ENCODE measurements at regions not wholly inside any gene's neighbourhood (a gene's known extent, or its start where the extent isn't known, plus 50 kb on each side); places are given as distances from the start of the nearest gene placed in this dataset.
A peak's percentile ranks its signal among the peaks of the same experiment; 100 is the strongest.

DNA sequence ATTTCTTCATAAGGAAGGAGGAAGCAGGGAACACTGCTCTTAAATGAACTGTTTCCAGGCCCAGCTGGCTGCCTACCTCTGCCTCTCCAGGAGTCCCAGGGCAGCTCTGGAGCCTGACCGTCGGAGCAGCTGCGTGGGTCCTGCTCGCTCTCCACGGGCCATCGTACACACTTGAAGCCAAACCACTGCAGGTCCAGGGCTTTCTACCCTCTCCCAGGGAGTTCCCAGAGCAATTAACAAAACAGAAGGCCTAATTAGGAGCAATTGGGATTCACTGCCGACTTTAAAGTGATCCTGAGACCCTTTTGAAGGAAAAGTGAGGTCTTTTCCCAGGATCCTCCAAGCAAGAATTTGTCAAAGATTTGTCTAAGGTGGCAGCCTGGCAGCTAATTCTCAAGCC, 76.9 kb downstream of the OTX2 start:
- TF ChIP-seq, protein P1, sequence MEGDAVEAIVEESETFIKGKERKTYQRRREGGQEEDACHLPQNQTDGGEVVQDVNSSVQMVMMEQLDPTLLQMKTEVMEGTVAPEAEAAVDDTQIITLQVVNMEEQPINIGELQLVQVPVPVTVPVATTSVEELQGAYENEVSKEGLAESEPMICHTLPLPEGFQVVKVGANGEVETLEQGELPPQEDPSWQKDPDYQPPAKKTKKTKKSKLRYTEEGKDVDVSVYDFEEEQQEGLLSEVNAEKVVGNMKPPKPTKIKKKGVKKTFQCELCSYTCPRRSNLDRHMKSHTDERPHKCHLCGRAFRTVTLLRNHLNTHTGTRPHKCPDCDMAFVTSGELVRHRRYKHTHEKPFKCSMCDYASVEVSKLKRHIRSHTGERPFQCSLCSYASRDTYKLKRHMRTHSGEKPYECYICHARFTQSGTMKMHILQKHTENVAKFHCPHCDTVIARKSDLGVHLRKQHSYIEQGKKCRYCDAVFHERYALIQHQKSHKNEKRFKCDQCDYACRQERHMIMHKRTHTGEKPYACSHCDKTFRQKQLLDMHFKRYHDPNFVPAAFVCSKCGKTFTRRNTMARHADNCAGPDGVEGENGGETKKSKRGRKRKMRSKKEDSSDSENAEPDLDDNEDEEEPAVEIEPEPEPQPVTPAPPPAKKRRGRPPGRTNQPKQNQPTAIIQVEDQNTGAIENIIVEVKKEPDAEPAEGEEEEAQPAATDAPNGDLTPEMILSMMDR (conservative IDR thresholded peaks at IDR 0.05), result no peak

More for the DNA sequence above, 76.9 kb downstream of the OTX2 start:
- Histone ChIP-seq H4K8ac (replicated peaks; ENCODE audit: insufficient read length, low read depth, low read length) (no peak overlapping the region), H2BK5ac (ENCODE audit: insufficient read length, low read length) (no peak overlapping the region), H3K18ac (ENCODE audit: insufficient read length, low read depth, low read length) (no peak overlapping the region), H3K56ac (ENCODE audit: insufficient read length, low read depth, low read length) (no peak overlapping the region), H3K23ac (ENCODE audit: insufficient read length, low read depth, low read length) (no peak overlapping the region), H2AFZ (ENCODE audit: low read length) (no peak overlapping the region), H3K4ac (ENCODE audit: low read depth, low read length) (no peak overlapping the region), H3T11ph (ENCODE audit: low read length) (no peak overlapping the region), H3K23me2 (ENCODE audit: insufficient read length, low read depth, low read length, poor library complexity, severe bottlenecking) (no peaks in the 10 kb centered on the region), H4K5ac (ENCODE audit: insufficient read length, low read depth, low read length) (no peak overlapping the region), H3K27ac (ENCODE audit: insufficient read length, low read depth, low read length) (no peak overlapping the region), H4K20me1 (ENCODE audit: control insufficient read depth, insufficient read depth, insufficient read length) (no peaks in the 10 kb centered on the region), H3K4me2 (ENCODE audit: insufficient read depth, insufficient read length, low read length) (peak overlapping the region; percentile 4), H3K79me1 (ENCODE audit: insufficient read depth, low read depth, low read length, poor library complexity, severe bottlenecking) (no peaks in the 10 kb centered on the region), H4K91ac (ENCODE audit: insufficient read length, low read depth, low read length) (no peak overlapping the region), H2BK12ac (ENCODE audit: insufficient read length, low read depth, low read length) (no peak overlapping the region), H3K9ac (ENCODE audit: extremely low read depth, insufficient read length, low read length) (no peak overlapping the region), H3K9me3 (ENCODE audit: control insufficient read depth, low read depth, low read length) (no peaks in the 10 kb centered on the region), H3K4me1 (ENCODE audit: insufficient read depth, low read length) (peaks cover 2% of the 10 kb centered on the region; the same call in 1 of the 2 replicates), H3K79me2 (ENCODE audit: insufficient read depth, low read length) (no peaks in the 10 kb centered on the region), H2BK120ac (ENCODE audit: low read depth, low read length, poor library complexity, severe bottlenecking) (no peak overlapping the region), H3K14ac (ENCODE audit: insufficient read depth, low read length) (no peak overlapping the region), H3K27me3 (ENCODE audit: insufficient read depth, low read length) (peaks cover 5% of the 10 kb centered on the region; the same call in 1 of the 2 replicates), H2BK15ac (ENCODE audit: low read depth, low read length) (no peak overlapping the region), H2AK5ac (ENCODE audit: insufficient read length, low read length) (no peak overlapping the region), H2BK20ac (ENCODE audit: low read depth, low read length, poor library complexity, severe bottlenecking) (no peak overlapping the region)
- H3K4me3 Mint-ChIP-seq, result peak overlapping the region; percentile 20 to 69
- H3K27ac Mint-ChIP-seq, result peak overlapping the region; percentile 72 to 91 (median 72); a peak in 5 of 7 replicates
- H3K9me3 Mint-ChIP-seq, result no peaks in the 10 kb centered on the region
- H3K36me3 Mint-ChIP-seq (ENCODE audit: insufficient read depth in 1 of 3, low read depth in 3 of 3), result no peaks in the 10 kb centered on the region
- no CpG with 5 or more reads among the region's 7 CpGs for WGBS (ENCODE audit: extremely low coverage, insufficient read length, low lambda C conversion rate)
- peaks cover 55% of the 10 kb centered on the region for H3K27me3 Mint-ChIP-seq (ENCODE audit: low read depth)
- peaks cover 38 to 43% of the 10 kb centered on the region in 2 experiments for H3K4me1 Mint-ChIP-seq
- peak; percentile 67 for DNase-seq

Data from H9 (cell line).